ENCODE measurements at regions not wholly inside any gene's neighbourhood (a gene's known extent, or its start where the extent isn't known, plus 50 kb on each side); places are given as distances from the start of the nearest gene placed in this dataset.

DNA sequence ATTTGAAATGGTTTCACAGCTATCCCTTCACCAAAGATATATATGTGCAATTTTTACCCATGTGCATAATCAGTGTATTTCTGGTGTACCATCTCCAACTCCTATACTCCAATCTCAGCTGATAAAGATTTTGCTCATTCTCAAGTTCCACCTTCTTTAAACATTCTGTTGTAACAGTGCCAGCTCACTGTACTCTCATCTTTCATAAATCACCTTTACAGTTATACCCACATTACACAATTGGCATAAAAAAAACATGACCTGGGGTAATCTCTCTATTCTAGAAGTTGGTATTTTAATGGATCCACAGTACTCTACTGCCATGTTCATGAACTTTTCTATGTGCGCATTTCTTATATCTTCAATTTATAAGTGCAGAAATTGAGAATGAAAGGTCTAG is 339.9 kb upstream of the DPH6 start:
- H3K4me1 ChIP-seq: no peaks in the 10 kb centered on the region
- 94 to 95% methylated on average over 1 of the region's 1 CpG for WGBS, 2 donors
- TF ChIP-seq EP300 (IDR thresholded peaks at IDR 0.05): no peak
- TF ChIP-seq, protein P1, sequence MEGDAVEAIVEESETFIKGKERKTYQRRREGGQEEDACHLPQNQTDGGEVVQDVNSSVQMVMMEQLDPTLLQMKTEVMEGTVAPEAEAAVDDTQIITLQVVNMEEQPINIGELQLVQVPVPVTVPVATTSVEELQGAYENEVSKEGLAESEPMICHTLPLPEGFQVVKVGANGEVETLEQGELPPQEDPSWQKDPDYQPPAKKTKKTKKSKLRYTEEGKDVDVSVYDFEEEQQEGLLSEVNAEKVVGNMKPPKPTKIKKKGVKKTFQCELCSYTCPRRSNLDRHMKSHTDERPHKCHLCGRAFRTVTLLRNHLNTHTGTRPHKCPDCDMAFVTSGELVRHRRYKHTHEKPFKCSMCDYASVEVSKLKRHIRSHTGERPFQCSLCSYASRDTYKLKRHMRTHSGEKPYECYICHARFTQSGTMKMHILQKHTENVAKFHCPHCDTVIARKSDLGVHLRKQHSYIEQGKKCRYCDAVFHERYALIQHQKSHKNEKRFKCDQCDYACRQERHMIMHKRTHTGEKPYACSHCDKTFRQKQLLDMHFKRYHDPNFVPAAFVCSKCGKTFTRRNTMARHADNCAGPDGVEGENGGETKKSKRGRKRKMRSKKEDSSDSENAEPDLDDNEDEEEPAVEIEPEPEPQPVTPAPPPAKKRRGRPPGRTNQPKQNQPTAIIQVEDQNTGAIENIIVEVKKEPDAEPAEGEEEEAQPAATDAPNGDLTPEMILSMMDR (IDR thresholded peaks at IDR 0.05): no peak
- no peak for TF ChIP-seq POLR2A (IDR thresholded peaks at IDR 0.05)

DNA sequence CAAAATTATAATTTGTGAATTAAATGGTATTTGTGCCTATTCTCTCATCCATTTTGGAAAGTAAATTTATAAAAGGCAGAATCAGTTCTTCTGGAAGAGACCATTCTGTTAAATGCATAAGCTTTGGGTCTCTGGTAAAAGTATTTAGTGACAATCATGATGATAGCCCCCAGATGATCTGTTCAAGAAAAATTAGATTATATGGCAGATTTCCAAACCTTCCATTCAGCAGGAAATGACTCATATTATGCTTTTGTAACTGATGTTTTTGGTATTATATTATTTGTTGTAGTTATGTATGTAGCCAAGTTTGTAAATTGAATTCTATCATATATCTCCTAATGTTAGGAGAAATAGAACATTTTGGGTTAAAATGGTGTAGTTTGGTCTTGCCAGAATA is 340.8 kb upstream of the DPH6 start:
- no peak for DNase-seq (ENCODE audit: low spot score in 2 of 2)
- TF ChIP-seq, protein P1 (IDR thresholded peaks at IDR 0.05): no peak
- TF ChIP-seq POLR2A (IDR thresholded peaks at IDR 0.05) (no peak), EP300 (IDR thresholded peaks at IDR 0.05) (no peak)
- no peak overlapping the region for H3K4me3 ChIP-seq
- no peak overlapping the region for H3K27ac ChIP-seq
- no peaks in the 10 kb centered on the region for H3K36me3 ChIP-seq
- H3K9me3 ChIP-seq: no peaks in the 10 kb centered on the region
- no peaks in the 10 kb centered on the region for H3K4me1 ChIP-seq
- no peaks in the 10 kb centered on the region for H3K27me3 ChIP-seq

More for the DNA sequence above, 339.9 kb upstream of the DPH6 start:
- H3K27me3 ChIP-seq: no peaks in the 10 kb centered on the region
- DNase-seq (ENCODE audit: low spot score in 2 of 2): no peak
- no peaks in the 10 kb centered on the region for H3K9me3 ChIP-seq
- no peak overlapping the region for H3K4me3 ChIP-seq
- no peak overlapping the region for H3K27ac ChIP-seq
- no peaks in the 10 kb centered on the region for H3K36me3 ChIP-seq

DNA sequence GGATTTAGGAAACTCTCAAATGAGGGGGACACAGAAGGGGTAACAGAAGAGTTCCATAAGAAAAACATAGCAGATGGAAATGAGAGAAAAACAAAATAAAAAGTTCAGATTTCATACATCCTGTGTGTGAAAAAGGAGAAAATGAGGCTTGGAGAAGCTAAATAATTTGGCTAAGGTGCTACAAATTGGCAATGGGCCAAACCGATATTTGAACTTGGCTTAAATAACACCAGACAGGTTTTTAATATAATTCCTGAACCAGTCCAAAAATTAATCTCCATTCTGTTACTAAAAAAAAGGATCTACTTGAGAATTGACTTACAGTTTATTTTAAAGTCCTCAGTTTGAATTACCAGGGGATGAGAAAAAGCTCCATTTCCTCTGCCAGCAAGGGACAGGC is 342.9 kb upstream of the DPH6 start:
- 78 to 86% methylated on average over 1 of the region's 1 CpG for WGBS, 2 donors
- TF ChIP-seq, protein P1 (IDR thresholded peaks at IDR 0.05): no peak
- no peak for TF ChIP-seq EP300 (IDR thresholded peaks at IDR 0.05)
- no peak for TF ChIP-seq POLR2A (IDR thresholded peaks at IDR 0.05)

DNA sequence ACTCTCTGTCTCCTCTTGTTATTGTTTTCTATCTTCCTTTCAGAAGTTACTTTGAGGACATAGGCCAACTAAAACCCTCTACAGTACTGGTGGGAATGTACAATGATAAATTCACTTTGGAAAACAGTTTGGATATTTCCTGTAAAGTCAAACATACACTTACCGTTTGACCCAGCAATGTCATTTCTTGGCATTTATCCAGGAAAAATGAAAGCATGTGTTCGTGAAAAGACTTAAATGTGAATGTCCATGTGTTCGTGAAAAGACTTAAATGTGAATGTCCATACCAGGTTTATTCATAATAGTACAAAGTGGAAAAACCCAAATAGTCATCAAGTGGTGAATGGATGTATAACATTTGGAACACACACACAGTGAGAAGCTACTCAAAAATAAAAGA is 361.5 kb upstream of the DPH6 start:
- no peak overlapping the region for H3K4me3 ChIP-seq
- no peak overlapping the region for H3K27ac ChIP-seq
- 31 to 35% methylated on average over 3 of the region's 3 CpGs for WGBS, 2 donors
- TF ChIP-seq POLR2A (IDR thresholded peaks at IDR 0.05) (no peak), EP300 (IDR thresholded peaks at IDR 0.05) (no peak)
- TF ChIP-seq, protein P1 (IDR thresholded peaks at IDR 0.05): no peak
- H3K4me1 ChIP-seq: no peaks in the 10 kb centered on the region
- H3K36me3 ChIP-seq: no peaks in the 10 kb centered on the region
- DNase-seq (ENCODE audit: low spot score in 2 of 2): no peak
- H3K27me3 ChIP-seq: no peaks in the 10 kb centered on the region
- no peaks in the 10 kb centered on the region for H3K9me3 ChIP-seq

More for the DNA sequence above, 342.9 kb upstream of the DPH6 start:
- Histone ChIP-seq H3K36me3 (no peaks in the 10 kb centered on the region), H3K4me1 (no peaks in the 10 kb centered on the region), H3K9me3 (no peaks in the 10 kb centered on the region), H3K27me3 (no peaks in the 10 kb centered on the region), H3K27ac (no peak overlapping the region), H3K4me3 (no peak overlapping the region)
- DNase-seq (ENCODE audit: low spot score in 2 of 2): no peak

DNA sequence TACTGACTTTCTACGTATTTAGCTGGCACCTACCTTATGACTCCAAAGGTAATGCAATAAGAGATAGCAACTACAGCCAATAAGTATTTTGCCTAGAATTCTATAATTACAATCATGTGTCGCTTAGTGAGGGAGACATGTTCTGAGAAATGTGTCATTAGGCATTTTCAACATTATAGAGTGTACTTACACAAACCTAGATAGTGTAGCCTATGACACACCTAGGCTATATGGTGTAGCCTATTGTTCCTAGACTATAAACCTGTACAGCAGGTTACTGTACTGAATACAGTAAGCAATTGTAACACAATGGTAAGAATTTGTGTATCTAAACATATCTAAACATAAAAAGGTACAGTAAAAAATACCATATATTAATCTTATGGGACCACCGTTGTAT is 363.4 kb upstream of the DPH6 start:
- DNase-seq (ENCODE audit: low spot score in 2 of 2): no peak
- Histone ChIP-seq H3K4me3 (no peak overlapping the region), H3K9me3 (peaks cover 0 to under 1% (median 0%) of the 10 kb centered on the region in 4 donors), H3K27me3 (no peaks in the 10 kb centered on the region), H3K4me1 (no peaks in the 10 kb centered on the region), H3K36me3 (no peaks in the 10 kb centered on the region), H3K27ac (no peak overlapping the region)
- WGBS, 2 donors: 95 to 96% methylated on average over 3 of the region's 3 CpGs
- TF ChIP-seq POLR2A (IDR thresholded peaks at IDR 0.05): no peak
- TF ChIP-seq, protein P1 (IDR thresholded peaks at IDR 0.05): no peak
- TF ChIP-seq EP300 (IDR thresholded peaks at IDR 0.05): no peak

Data from tibial nerve (tissue), 4 donors.